ENCODE measurements at regions not wholly inside any gene's neighbourhood (a gene's known extent, or its start where the extent isn't known, plus 50 kb on each side); places are given as distances from the start of the nearest gene placed in this dataset.

- no peaks in the 10 kb centered on the region for H3K27me3 Mint-ChIP-seq (ENCODE audit: low read depth)
- H3K27ac Mint-ChIP-seq (ENCODE audit: unreplicated experiment), result no peak overlapping the region
- no peak for TF ChIP-seq CTCF (IDR thresholded peaks at IDR 0.05)
- H3K36me3 Mint-ChIP-seq (ENCODE audit: low read depth), result no peaks in the 10 kb centered on the region
- no peaks in the 10 kb centered on the region for H3K4me1 Mint-ChIP-seq (ENCODE audit: low read depth)
- no peak for DNase-seq (ENCODE audit: low spot score)
- H3K9me3 Mint-ChIP-seq (ENCODE audit: low read depth), result peaks cover 6% of the 10 kb centered on the region
- H3K4me3 Mint-ChIP-seq (ENCODE audit: unreplicated experiment), result no peak overlapping the region
Observed at GRCh38 chr10:63007112-63007511, 126.0 kb upstream of the NRBF2 start.

GRCh38 chr10:63005246-63005645 lies 127.9 kb upstream of the NRBF2 start:
- Mint-ChIP-seq H3K4me3 (ENCODE audit: unreplicated experiment) (no peak overlapping the region), H3K4me1 (ENCODE audit: low read depth) (no peaks in the 10 kb centered on the region), H3K9me3 (ENCODE audit: low read depth) (peaks cover 3% of the 10 kb centered on the region), H3K27me3 (ENCODE audit: low read depth) (no peaks in the 10 kb centered on the region), H3K27ac (ENCODE audit: unreplicated experiment) (no peak overlapping the region), H3K36me3 (ENCODE audit: low read depth) (no peaks in the 10 kb centered on the region)
- no peak for DNase-seq (ENCODE audit: low spot score)
- TF ChIP-seq CTCF (IDR thresholded peaks at IDR 0.05), result no peak

- Mint-ChIP-seq H3K36me3 (ENCODE audit: low read depth) (no peaks in the 10 kb centered on the region), H3K27ac (ENCODE audit: unreplicated experiment) (no peak overlapping the region), H3K27me3 (ENCODE audit: low read depth) (no peaks in the 10 kb centered on the region), H3K9me3 (ENCODE audit: low read depth) (no peaks in the 10 kb centered on the region), H3K4me3 (ENCODE audit: unreplicated experiment) (no peak overlapping the region), H3K4me1 (ENCODE audit: low read depth) (no peaks in the 10 kb centered on the region)
- peak; percentile 69 for TF ChIP-seq CTCF (IDR thresholded peaks at IDR 0.05)
- DNase-seq (ENCODE audit: low spot score), result no peak
Observed at GRCh38 chr10:63003816-63004453, 129.2 kb upstream of the NRBF2 start.

- H3K36me3 Mint-ChIP-seq (ENCODE audit: low read depth), result no peaks in the 10 kb centered on the region
- H3K27ac Mint-ChIP-seq (ENCODE audit: unreplicated experiment), result no peak overlapping the region
- H3K4me1 Mint-ChIP-seq (ENCODE audit: low read depth), result no peaks in the 10 kb centered on the region
- no peak overlapping the region for H3K4me3 Mint-ChIP-seq (ENCODE audit: unreplicated experiment)
- no peaks in the 10 kb centered on the region for H3K9me3 Mint-ChIP-seq (ENCODE audit: low read depth)
- H3K27me3 Mint-ChIP-seq (ENCODE audit: low read depth), result no peaks in the 10 kb centered on the region
- DNase-seq (ENCODE audit: low spot score), result no peak
- TF ChIP-seq CTCF (IDR thresholded peaks at IDR 0.05), result no peak
Observed at GRCh38 chr10:62996925-62997324, 136.2 kb upstream of the NRBF2 start.

GRCh38 chr10:62996516-62996915 lies 136.6 kb upstream of the NRBF2 start:
- Mint-ChIP-seq H3K36me3 (ENCODE audit: low read depth) (no peaks in the 10 kb centered on the region), H3K27ac (ENCODE audit: unreplicated experiment) (no peak overlapping the region), H3K4me1 (ENCODE audit: low read depth) (no peaks in the 10 kb centered on the region), H3K4me3 (ENCODE audit: unreplicated experiment) (no peak overlapping the region), H3K9me3 (ENCODE audit: low read depth) (no peaks in the 10 kb centered on the region), H3K27me3 (ENCODE audit: low read depth) (no peaks in the 10 kb centered on the region)
- no peak for DNase-seq (ENCODE audit: low spot score)
- TF ChIP-seq CTCF (IDR thresholded peaks at IDR 0.05), result no peak

Measured in chondrocyte (in vitro differentiated cells).